B cell (primary cell): ENCODE measurements at regions not wholly inside any gene's neighbourhood (a gene's known extent, or its start where the extent isn't known, plus 50 kb on each side); places are given as distances from the start of the nearest gene placed in this dataset.

Source experiments
- EZH2 ChIP-seq: IDR thresholded peaks from 2 replicates; pipeline ENCODE4 v1.6.1; 2012; ENCODE audit warnings: borderline replicate concordance, low read depth, mild to moderate bottlenecking, moderate library complexity, low read length; ENCODE audit not compliant: insufficient read depth, poor library complexity, severe bottlenecking
- TF ChIP-seq, protein P1 (sequence below): fragments of 200-600 bp; IDR thresholded peaks from one replicate; pipeline ENCODE4 v1.8.0; 2022; ENCODE audit warnings: antibody characterized with exemption, mild to moderate bottlenecking

DNA sequence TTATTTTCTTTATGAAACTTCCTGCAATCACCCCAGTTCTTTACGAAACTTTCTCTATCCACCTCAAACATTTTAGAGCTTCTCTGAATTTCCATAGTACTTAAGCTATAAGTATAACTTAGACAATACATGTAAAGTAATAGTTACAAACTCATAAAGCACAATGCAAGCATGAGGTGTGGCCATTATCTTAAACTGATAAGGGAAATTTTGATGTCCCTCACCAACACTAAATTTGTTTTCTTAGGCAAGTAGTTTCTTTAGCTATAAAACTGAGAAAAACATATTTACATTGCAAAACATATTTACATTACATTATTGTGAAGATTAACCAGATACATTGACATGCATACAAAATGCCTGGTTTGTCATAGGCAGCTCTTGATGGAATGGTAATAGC lies 146.4 kb upstream of the ATP1B1 start:
- TF ChIP-seq, protein P1, sequence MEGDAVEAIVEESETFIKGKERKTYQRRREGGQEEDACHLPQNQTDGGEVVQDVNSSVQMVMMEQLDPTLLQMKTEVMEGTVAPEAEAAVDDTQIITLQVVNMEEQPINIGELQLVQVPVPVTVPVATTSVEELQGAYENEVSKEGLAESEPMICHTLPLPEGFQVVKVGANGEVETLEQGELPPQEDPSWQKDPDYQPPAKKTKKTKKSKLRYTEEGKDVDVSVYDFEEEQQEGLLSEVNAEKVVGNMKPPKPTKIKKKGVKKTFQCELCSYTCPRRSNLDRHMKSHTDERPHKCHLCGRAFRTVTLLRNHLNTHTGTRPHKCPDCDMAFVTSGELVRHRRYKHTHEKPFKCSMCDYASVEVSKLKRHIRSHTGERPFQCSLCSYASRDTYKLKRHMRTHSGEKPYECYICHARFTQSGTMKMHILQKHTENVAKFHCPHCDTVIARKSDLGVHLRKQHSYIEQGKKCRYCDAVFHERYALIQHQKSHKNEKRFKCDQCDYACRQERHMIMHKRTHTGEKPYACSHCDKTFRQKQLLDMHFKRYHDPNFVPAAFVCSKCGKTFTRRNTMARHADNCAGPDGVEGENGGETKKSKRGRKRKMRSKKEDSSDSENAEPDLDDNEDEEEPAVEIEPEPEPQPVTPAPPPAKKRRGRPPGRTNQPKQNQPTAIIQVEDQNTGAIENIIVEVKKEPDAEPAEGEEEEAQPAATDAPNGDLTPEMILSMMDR = no peak
- TF ChIP-seq EZH2 = no peak
